B cell (primary cell): ENCODE measurements at regions not wholly inside any gene's neighbourhood (a gene's known extent, or its start where the extent isn't known, plus 50 kb on each side); places are given as distances from the start of the nearest gene placed in this dataset.

ENCODE experiments used
- ATAC-seq: fragments of 200-7000 bp; cut with Tn5 transposase; one replicate; pipeline ENCODE4 v1.10.0; 2021; ENCODE audit warnings: low read depth, mild to moderate bottlenecking, moderate number of reproducible peaks, moderate library complexity
- CTCF ChIA-PET: fragments of 350-600 bp; sonication (Branson Sonifier 250); formaldehyde crosslinking; loops from one replicate; lab custom pipeline; 2021; ENCODE audit warnings: antibody characterized with exemption, inconsistent platforms; lab: Charles Lee
- POLR2A ChIA-PET: fragments of 350-600 bp; sonication (Branson Sonifier 250); formaldehyde crosslinking; loops from one replicate; lab custom pipeline; 2021; ENCODE audit warnings: antibody characterized with exemption; lab: Charles Lee
- DNase-seq: peaks from one replicate; pipeline ENCODE4 v3.0.0; 2013
- H2AFZ ChIP-seq: 2 replicates; pipeline ENCODE4 v1.6.1; 2012; ENCODE audit warnings: mild to moderate bottlenecking, low read depth, low read length; ENCODE audit not compliant: insufficient read depth, poor library complexity, severe bottlenecking
- H3K27ac ChIP-seq, 2 donors: 1 replicate in 1 of 2; 2 replicates in 1 of 2; pipeline ENCODE4 v1.5.1; 2012 to 2013; ENCODE audit warnings: low read length in 2 of 2, mild to moderate bottlenecking in 2 of 2, moderate library complexity in 1 of 2
- H3K27me3 ChIP-seq, 4 experiments: fragments of 200-600 bp in 1 of 4; sonication (generic) in 1 of 4; replicated peaks in 1 of 4; 1 replicate in 2 of 4; 2 replicates in 2 of 4; pipeline versions ENCODE4 v1.6.1 to v1.7.0; 2013 to 2016; ENCODE audit warnings: low read length in 3 of 4, mild to moderate bottlenecking in 2 of 4, mixed read lengths in 1 of 4, moderate library complexity in 1 of 4; ENCODE audit not compliant: insufficient read depth in 4 of 4, control insufficient read depth in 3 of 4; ENCODE audit errors: control extremely low read depth in 1 of 4
- H3K36me3 ChIP-seq, 2 experiments: replicated peaks in 1 of 2; 1 replicate in 1 of 2; 2 replicates in 1 of 2; pipeline versions ENCODE4 v1.6.1 to v1.7.1; 2013; ENCODE audit warnings: low read length in 1 of 2; ENCODE audit not compliant: insufficient read depth in 2 of 2, control insufficient read depth in 1 of 2; ENCODE audit errors: control extremely low read depth in 1 of 2, extremely low read depth in 1 of 2
- H3K4me1 ChIP-seq, 2 donors: fragments of 200-600 bp in 1 of 2; sonication (generic) in 1 of 2; 1 replicate in 1 of 2; 2 replicates in 1 of 2; pipeline versions ENCODE4 v1.5.1 to v1.6.1; 2013 to 2017; ENCODE audit warnings: low read length in 2 of 2; ENCODE audit not compliant: control insufficient read depth in 2 of 2, insufficient read depth in 2 of 2
- H3K4me2 ChIP-seq: replicated peaks from 2 replicates; pipeline ENCODE3; 2012; ENCODE audit warnings: mild to moderate bottlenecking, low read depth, low read length; ENCODE audit not compliant: poor library complexity, severe bottlenecking
- H3K4me3 ChIP-seq, 5 experiments: fragments of 200-600 bp in 1 of 5; sonication (generic) in 1 of 5; 1 replicate in 3 of 5; 2 replicates in 2 of 5; pipeline versions ENCODE4 v1.5.1 to v1.7.0; 2011 to 2016; ENCODE audit warnings: low read length in 4 of 5, mild to moderate bottlenecking in 4 of 5, low read depth in 2 of 5, control low read depth in 1 of 5, moderate library complexity in 1 of 5; ENCODE audit not compliant: insufficient read depth in 1 of 5; ENCODE audit errors: control extremely low read depth in 1 of 5, extremely low read depth in 1 of 5
- H3K79me2 ChIP-seq: fragments of 200-600 bp; sonication (generic); one replicate; pipeline ENCODE4 v1.6.0; 2016; ENCODE audit warnings: low read length; ENCODE audit not compliant: control insufficient read depth, insufficient read depth
- H3K9ac ChIP-seq: fragments of 200-600 bp; sonication (generic); 2 replicates; pipeline ENCODE4 v1.6.1; 2017; ENCODE audit warnings: mild to moderate bottlenecking, low read length, moderate library complexity
- H3K9me3 ChIP-seq, 3 donors: one replicate each; pipeline versions ENCODE4 v1.6.1 to v1.7.1; 2013; ENCODE audit warnings: low read length in 2 of 3; ENCODE audit not compliant: control insufficient read depth in 2 of 3, insufficient read depth in 1 of 3; ENCODE audit errors: control extremely low read depth in 1 of 3
- H4K20me1 ChIP-seq: 2 replicates; pipeline ENCODE4 v1.6.0; 2012; ENCODE audit warnings: mild to moderate bottlenecking, low read length; ENCODE audit not compliant: insufficient read depth, control insufficient read depth, poor library complexity, severe bottlenecking
- H3K27ac Mint-ChIP-seq: one replicate; pipeline ENCODE4 v1.8.0; 2021; ENCODE audit warnings: mixed read lengths
- H3K27me3 Mint-ChIP-seq: one replicate; pipeline ENCODE4 v1.8.0; 2021; ENCODE audit warnings: mixed read lengths
- H3K4me1 Mint-ChIP-seq: one replicate; pipeline ENCODE4 v1.8.0; 2021; ENCODE audit warnings: mixed read lengths
- H3K4me3 Mint-ChIP-seq: one replicate; pipeline ENCODE4 v1.8.0; 2021; ENCODE audit warnings: mixed read lengths
- H3K9me3 Mint-ChIP-seq: one replicate; pipeline ENCODE4 v1.8.0; 2022; ENCODE audit warnings: mixed read lengths; ENCODE audit not compliant: insufficient read depth
- CTCF ChIP-seq: fragments of 200-600 bp; IDR thresholded peaks from one replicate; pipeline ENCODE4 v1.8.0; 2022; ENCODE audit warnings: antibody characterized with exemption, mild to moderate bottlenecking
- EZH2 ChIP-seq: IDR thresholded peaks from 2 replicates; pipeline ENCODE4 v1.6.1; 2012; ENCODE audit warnings: borderline replicate concordance, low read depth, mild to moderate bottlenecking, moderate library complexity, low read length; ENCODE audit not compliant: insufficient read depth, poor library complexity, severe bottlenecking
- WGBS: methylation state at CpG from one replicate; pipeline ENCODE4 v1.1.5; 2013; ENCODE audit warnings: missing lambda C conversion rate; ENCODE audit not compliant: insufficient coverage; 5-methylcytosine and 5-hydroxymethylcytosine counted together
- intact Hi-C: fragments of 100-400 bp; cut with micrococcal nuclease; formaldehyde crosslinking; loops from one replicate; pipeline ENCODE4 v1.10.0; 2022

GRCh38 chr3:193783166-193783896, 190.3 kb downstream of the OPA1 start:
- ChIA-PET CTCF (interaction anchor here (1.4 to 8.7 kb wide), 3 partner anchors 122 to 532 kb away, joined by 3 to 157 read pairs (median 83); partner anchors contain the start of gene HES1), POLR2A (no interaction called here)
- TF ChIP-seq EZH2 (no peak), CTCF (no peak)
- Mint-ChIP-seq H3K4me3 (no peak overlapping the region), H3K4me1 (peaks cover 8% of the 10 kb centered on the region), H3K27me3 (peaks cover 61% of the 10 kb centered on the region), H3K27ac (no peak overlapping the region), H3K9me3 (no peaks in the 10 kb centered on the region)
- ATAC-seq (no peak), DNase-seq (no peak)
- Histone ChIP-seq H3K9ac (no peak overlapping the region), H4K20me1 (no peaks in the 10 kb centered on the region), H2AFZ (no peak overlapping the region), H3K27ac (no peak overlapping the region), H3K4me1 (peaks cover 3 to 8% of the 10 kb centered on the region in 2 donors), H3K79me2 (no peaks in the 10 kb centered on the region), H3K4me3 (no peak overlapping the region), H3K27me3 (peaks cover 0 to 70% (median 32%) of the 10 kb centered on the region in 4 experiments), H3K4me2 (no peak overlapping the region), H3K9me3 (no peaks in the 10 kb centered on the region), H3K36me3 (no peaks in the 10 kb centered on the region)
- 100% methylated on average over 3 of the region's 5 CpGs for WGBS
- intact Hi-C loops = no loop called here

DNA sequence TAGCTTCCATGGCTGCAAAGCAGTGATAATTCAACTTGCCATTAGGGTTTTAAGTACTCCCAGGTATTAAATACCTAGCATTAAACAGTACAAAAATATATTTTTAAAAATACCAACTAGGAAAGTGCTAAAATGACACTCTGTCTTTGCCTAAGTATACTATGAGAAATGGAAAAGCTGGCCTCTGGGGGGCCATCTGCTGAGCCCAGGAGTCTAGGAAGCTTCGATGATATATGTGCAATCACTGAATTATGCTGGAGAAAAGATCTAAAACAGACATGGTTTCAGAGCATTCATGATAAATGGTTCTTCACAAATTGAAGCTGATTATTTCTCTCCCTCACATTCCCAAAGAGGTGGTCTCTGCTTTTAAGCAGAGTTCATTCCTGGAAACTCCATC, 191.8 kb downstream of the OPA1 start:
- Histone ChIP-seq H3K27ac (no peak overlapping the region), H3K36me3 (no peaks in the 10 kb centered on the region), H2AFZ (no peak overlapping the region), H3K79me2 (no peaks in the 10 kb centered on the region), H4K20me1 (no peaks in the 10 kb centered on the region), H3K4me1 (peaks cover 4 to 12% of the 10 kb centered on the region in 2 donors), H3K9ac (no peak overlapping the region), H3K27me3 (peaks cover 0 to 65% (median 19%) of the 10 kb centered on the region in 4 experiments), H3K9me3 (no peaks in the 10 kb centered on the region), H3K4me2 (no peak overlapping the region), H3K4me3 (no peak overlapping the region)
- Mint-ChIP-seq H3K27me3 (peaks cover 52% of the 10 kb centered on the region), H3K4me1 (peaks cover 9% of the 10 kb centered on the region), H3K27ac (no peak overlapping the region), H3K9me3 (no peaks in the 10 kb centered on the region), H3K4me3 (no peak overlapping the region)
- DNase-seq = no peak
- intact Hi-C loops = no loop called here
- TF ChIP-seq EZH2 (no peak), CTCF (no peak)
- WGBS = no CpG with 5 or more reads among the region's 1 CpG
- ATAC-seq = no peak
- ChIA-PET POLR2A (no interaction called here), CTCF (interaction anchor here (0.7 to 8.7 kb wide), 5 partner anchors 119 to 531 kb away, joined by 3 to 157 read pairs (median 4); partner anchors contain the start of gene HES1)
